ENCODE measurements at regions not wholly inside any gene's neighbourhood (a gene's known extent, or its start where the extent isn't known, plus 50 kb on each side); places are given as distances from the start of the nearest gene placed in this dataset.
"Not testable (repeated sequence)": the region's sequence is repeated elsewhere in the genome, so short reads cannot be mapped to it uniquely, and the experiment has no call there.

GRCh38 chr5:111958851-111959250, 201.9 kb upstream of the NREP start:
- DNase-seq (ENCODE audit: low read depth), result no peak
- in situ Hi-C loops (cut with HindIII; ENCODE audit: low pct_unique_long_range_greater_than_20kb, low sequenced_read_pairs), result no loop called here

- in situ Hi-C loops (cut with HindIII; ENCODE audit: low pct_unique_long_range_greater_than_20kb, low sequenced_read_pairs); DNase-seq (ENCODE audit: low read depth): not testable (repeated sequence)
Observed at GRCh38 chr5:111956765-111957164, 199.8 kb upstream of the NREP start.

GRCh38 chr5:111954516-111955395, 197.8 kb upstream of the NREP start:
- no peak for DNase-seq (ENCODE audit: low read depth)
- in situ Hi-C loops (cut with HindIII; ENCODE audit: low pct_unique_long_range_greater_than_20kb, low sequenced_read_pairs), result no loop called here

GRCh38 chr5:111953351-111954127, 196.5 kb upstream of the NREP start:
- in situ Hi-C loops (cut with HindIII; ENCODE audit: low pct_unique_long_range_greater_than_20kb, low sequenced_read_pairs), result no loop called here
- no peak for DNase-seq (ENCODE audit: low read depth)

- in situ Hi-C loops (cut with HindIII; ENCODE audit: low pct_unique_long_range_greater_than_20kb, low sequenced_read_pairs), result no loop called here
- DNase-seq (ENCODE audit: low read depth), result no peak
Observed at GRCh38 chr5:111952555-111952954, 195.6 kb upstream of the NREP start.

GRCh38 chr5:111950660-111951059, 193.7 kb upstream of the NREP start:
- in situ Hi-C loops (cut with HindIII; ENCODE audit: low pct_unique_long_range_greater_than_20kb, low sequenced_read_pairs), result no loop called here
- DNase-seq (ENCODE audit: low read depth), result no peak

- in situ Hi-C loops (cut with HindIII; ENCODE audit: low pct_unique_long_range_greater_than_20kb, low sequenced_read_pairs), result no loop called here
- peak; percentile 3 for DNase-seq (ENCODE audit: low read depth)
Observed at GRCh38 chr5:111948092-111948841, 191.3 kb upstream of the NREP start.

- no peak for DNase-seq (ENCODE audit: low read depth)
- in situ Hi-C loops (cut with HindIII; ENCODE audit: low pct_unique_long_range_greater_than_20kb, low sequenced_read_pairs), result no loop called here
Observed at GRCh38 chr5:111946556-111946955, 189.6 kb upstream of the NREP start.

- DNase-seq (ENCODE audit: low read depth), result no peak
- in situ Hi-C loops (cut with HindIII; ENCODE audit: low pct_unique_long_range_greater_than_20kb, low sequenced_read_pairs), result no loop called here
Observed at GRCh38 chr5:111945535-111945934, 188.5 kb upstream of the NREP start.

- DNase-seq (ENCODE audit: low read depth), result no peak
- in situ Hi-C loops (cut with HindIII; ENCODE audit: low pct_unique_long_range_greater_than_20kb, low sequenced_read_pairs), result no loop called here
Observed at GRCh38 chr5:111942661-111943401, 185.8 kb upstream of the NREP start.

GRCh38 chr5:111942201-111942600, 185.2 kb upstream of the NREP start:
- in situ Hi-C loops (cut with HindIII; ENCODE audit: low pct_unique_long_range_greater_than_20kb, low sequenced_read_pairs), result no loop called here
- DNase-seq (ENCODE audit: low read depth), result no peak

- no peak for DNase-seq (ENCODE audit: low read depth)
- in situ Hi-C loops (cut with HindIII; ENCODE audit: low pct_unique_long_range_greater_than_20kb, low sequenced_read_pairs), result no loop called here
Observed at GRCh38 chr5:111937094-111937493, 180.1 kb upstream of the NREP start.

- in situ Hi-C loops (cut with HindIII; ENCODE audit: low pct_unique_long_range_greater_than_20kb, low sequenced_read_pairs), result no loop called here
- no peak for DNase-seq (ENCODE audit: low read depth)
Observed at GRCh38 chr5:111935835-111936234, 178.8 kb upstream of the NREP start.

GRCh38 chr5:111935009-111935408, 178.0 kb upstream of the NREP start:
- in situ Hi-C loops (cut with HindIII; ENCODE audit: low pct_unique_long_range_greater_than_20kb, low sequenced_read_pairs), result no loop called here
- no peak for DNase-seq (ENCODE audit: low read depth)

- no peak for DNase-seq (ENCODE audit: low read depth)
- in situ Hi-C loops (cut with HindIII; ENCODE audit: low pct_unique_long_range_greater_than_20kb, low sequenced_read_pairs), result no loop called here
Observed at GRCh38 chr5:111934511-111934910, 177.5 kb upstream of the NREP start.

GRCh38 chr5:111933086-111933485, 176.1 kb upstream of the NREP start:
- in situ Hi-C loops (cut with HindIII; ENCODE audit: low pct_unique_long_range_greater_than_20kb, low sequenced_read_pairs), result no loop called here
- no peak for DNase-seq (ENCODE audit: low read depth)

- in situ Hi-C loops (cut with HindIII; ENCODE audit: low pct_unique_long_range_greater_than_20kb, low sequenced_read_pairs), result no loop called here
- no peak for DNase-seq (ENCODE audit: low read depth)
Observed at GRCh38 chr5:111932628-111933027, 175.6 kb upstream of the NREP start.

GRCh38 chr5:111932199-111932598, 175.2 kb upstream of the NREP start:
- in situ Hi-C loops (cut with HindIII; ENCODE audit: low pct_unique_long_range_greater_than_20kb, low sequenced_read_pairs), result no loop called here
- DNase-seq (ENCODE audit: low read depth), result no peak

Measured in Caki2 (cell line).